ENCODE measurements at regions not wholly inside any gene's neighbourhood (a gene's known extent, or its start where the extent isn't known, plus 50 kb on each side); places are given as distances from the start of the nearest gene placed in this dataset.

DNA sequence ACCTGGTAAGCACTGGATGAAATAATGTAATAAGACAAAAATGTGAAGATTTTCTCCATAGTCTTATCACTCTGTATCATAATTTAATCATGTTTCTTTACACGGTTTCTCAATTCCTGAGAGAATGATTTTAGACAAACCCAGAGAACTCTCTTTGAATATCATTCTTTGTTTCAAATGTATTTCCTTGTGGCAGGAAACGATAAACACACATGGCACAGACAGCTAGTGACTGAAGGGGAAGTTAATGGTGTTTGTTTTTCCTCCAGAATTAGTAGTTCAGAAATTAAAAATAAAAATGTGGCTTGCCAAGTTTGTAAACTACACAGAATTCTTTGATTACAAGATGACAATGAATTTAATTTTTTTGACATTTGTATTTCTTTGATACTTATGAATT is 163.7 kb upstream of the PRPS1L1 start:
- Histone ChIP-seq H3K4me3 (ENCODE audit: low read length in 2 of 2) (no peak overlapping the region), H3K27ac (ENCODE audit: low read depth, low read length) (no peak overlapping the region), H3K27me3 (ENCODE audit: insufficient read depth, low read length) (no peaks in the 10 kb centered on the region), H3K4me1 (ENCODE audit: insufficient read depth, low read length) (no peaks in the 10 kb centered on the region), H3K36me3 (ENCODE audit: insufficient read depth, low read length) (no peaks in the 10 kb centered on the region), H3K9me3 (ENCODE audit: control insufficient read depth in 1 of 2, low read length in 2 of 2) (no peaks in the 10 kb centered on the region)
- CTCF ChIA-PET (ENCODE audit: partially characterized antibody): no interaction called here
- Mint-ChIP-seq H3K4me1 (no peaks in the 10 kb centered on the region), H3K27ac (no peak overlapping the region), H3K36me3 (no peaks in the 10 kb centered on the region), H3K4me3 (no peak overlapping the region), H3K27me3 (peaks cover 3 to 7% of the 10 kb centered on the region in 2 donors), H3K9me3 (peaks cover 0 to 5% (median 0%) of the 10 kb centered on the region in 8 donors)
- DNase-seq: no peak
- POLR2A ChIA-PET (ENCODE audit: partially characterized antibody): no interaction called here
- intact Hi-C loops (cut with micrococcal nuclease): no loop called here

GRCh38 chr7:18191862-18192625 is 164.4 kb upstream of the PRPS1L1 start:
- no peak overlapping the region for H3K27ac Mint-ChIP-seq
- H3K4me3 Mint-ChIP-seq: no peak overlapping the region

DNA sequence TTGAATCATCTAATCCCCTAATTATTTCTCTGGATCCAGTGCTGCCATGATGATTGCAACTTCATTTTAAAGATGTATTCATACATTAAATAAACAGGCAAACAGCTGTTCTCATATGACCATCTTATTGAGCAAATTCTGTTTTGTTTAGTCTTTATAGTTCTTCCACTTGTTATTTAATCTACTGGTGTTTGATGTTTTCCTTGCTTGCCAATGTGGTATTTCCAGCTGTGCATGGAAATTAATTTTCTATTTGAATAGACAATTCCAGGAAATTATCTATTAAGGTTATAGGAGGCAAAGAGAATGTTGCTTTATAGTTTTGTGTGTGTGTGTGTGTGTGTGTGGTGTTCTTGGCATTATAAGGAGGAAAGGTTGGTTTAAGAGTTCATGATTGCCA is 167.0 kb upstream of the PRPS1L1 start:
- Histone ChIP-seq H3K4me1 (ENCODE audit: insufficient read depth, low read length) (no peaks in the 10 kb centered on the region), H3K27ac (ENCODE audit: low read depth, low read length) (no peak overlapping the region), H3K36me3 (ENCODE audit: insufficient read depth, low read length) (no peaks in the 10 kb centered on the region), H3K27me3 (ENCODE audit: insufficient read depth, low read length) (no peaks in the 10 kb centered on the region), H3K4me3 (ENCODE audit: low read length in 2 of 2) (no peak overlapping the region), H3K9me3 (ENCODE audit: control insufficient read depth in 1 of 2, low read length in 2 of 2) (no peaks in the 10 kb centered on the region)
- peaks cover 0 to 2% (median 0%) of the 10 kb centered on the region in 8 donors for H3K9me3 Mint-ChIP-seq
- H3K27me3 Mint-ChIP-seq: peaks cover 0 to 9% of the 10 kb centered on the region in 2 donors
- DNase-seq: no peak
- no peak overlapping the region for H3K27ac Mint-ChIP-seq
- ChIA-PET POLR2A (ENCODE audit: partially characterized antibody) (no interaction called here), CTCF (ENCODE audit: partially characterized antibody) (no interaction called here)
- no peak overlapping the region for H3K4me3 Mint-ChIP-seq
- H3K4me1 Mint-ChIP-seq: no peaks in the 10 kb centered on the region
- no peaks in the 10 kb centered on the region for H3K36me3 Mint-ChIP-seq
- intact Hi-C loops (cut with micrococcal nuclease): no loop called here

More at GRCh38 chr7:18191862-18192625, 164.4 kb upstream of the PRPS1L1 start:
- DNase-seq: no peak
- ChIA-PET POLR2A (ENCODE audit: partially characterized antibody) (no interaction called here), CTCF (ENCODE audit: partially characterized antibody) (no interaction called here)
- intact Hi-C loops (cut with micrococcal nuclease): no loop called here
- Mint-ChIP-seq H3K27me3 (peaks cover 3 to 7% of the 10 kb centered on the region in 2 donors), H3K9me3 (peaks cover 0 to 5% (median 0%) of the 10 kb centered on the region in 8 donors), H3K4me1 (no peaks in the 10 kb centered on the region), H3K36me3 (no peaks in the 10 kb centered on the region)
- Histone ChIP-seq H3K9me3 (ENCODE audit: control insufficient read depth in 1 of 2, low read length in 2 of 2) (no peaks in the 10 kb centered on the region), H3K4me3 (ENCODE audit: low read length in 2 of 2) (no peak overlapping the region), H3K36me3 (ENCODE audit: insufficient read depth, low read length) (no peaks in the 10 kb centered on the region), H3K4me1 (ENCODE audit: insufficient read depth, low read length) (no peaks in the 10 kb centered on the region), H3K27me3 (ENCODE audit: insufficient read depth, low read length) (no peaks in the 10 kb centered on the region), H3K27ac (ENCODE audit: low read depth, low read length) (no peak overlapping the region)

GRCh38 chr7:18196638-18197037 is 169.0 kb upstream of the PRPS1L1 start:
- no peak overlapping the region for H3K27ac ChIP-seq (ENCODE audit: low read depth, low read length)
- intact Hi-C loops (cut with micrococcal nuclease): no loop called here
- no peak for DNase-seq
- no peaks in the 10 kb centered on the region for H3K4me1 Mint-ChIP-seq
- POLR2A ChIA-PET (ENCODE audit: partially characterized antibody): no interaction called here
- peaks cover 0 to 2% (median 0%) of the 10 kb centered on the region in 8 donors for H3K9me3 Mint-ChIP-seq
- no peaks in the 10 kb centered on the region for H3K27me3 ChIP-seq (ENCODE audit: insufficient read depth, low read length)
- H3K27me3 Mint-ChIP-seq: peaks cover 0 to 9% of the 10 kb centered on the region in 2 donors
- H3K36me3 ChIP-seq (ENCODE audit: insufficient read depth, low read length): no peaks in the 10 kb centered on the region
- no peaks in the 10 kb centered on the region for H3K4me1 ChIP-seq (ENCODE audit: insufficient read depth, low read length)
- no peaks in the 10 kb centered on the region for H3K9me3 ChIP-seq (ENCODE audit: control insufficient read depth in 1 of 2, low read length in 2 of 2)
- no peak overlapping the region for H3K27ac Mint-ChIP-seq
- CTCF ChIA-PET (ENCODE audit: partially characterized antibody): no interaction called here
- no peak overlapping the region for H3K4me3 ChIP-seq (ENCODE audit: low read length in 2 of 2)
- no peaks in the 10 kb centered on the region for H3K36me3 Mint-ChIP-seq
- H3K4me3 Mint-ChIP-seq: no peak overlapping the region

DNA sequence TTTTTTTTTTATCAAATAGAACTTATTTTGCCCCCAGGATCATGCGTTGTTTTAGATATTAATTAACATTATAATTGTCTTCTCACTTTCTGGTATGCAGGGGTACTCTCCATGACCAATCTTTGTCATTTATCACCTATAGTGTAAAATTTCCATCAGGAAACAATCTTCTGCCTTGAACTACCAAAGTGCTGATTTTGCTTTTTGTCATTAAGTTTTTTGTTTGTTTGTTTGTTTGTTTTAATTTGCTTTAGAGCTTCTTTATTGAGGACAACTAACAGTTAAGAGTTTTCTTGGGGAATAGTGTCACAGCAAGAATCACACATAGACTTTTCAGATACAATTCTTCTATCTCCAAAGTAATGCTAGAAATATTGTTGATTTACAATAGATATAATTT is 171.2 kb upstream of the PRPS1L1 start:
- Mint-ChIP-seq H3K36me3 (no peaks in the 10 kb centered on the region), H3K4me1 (peaks cover 7 to 11% (median 7%) of the 10 kb centered on the region in 4 donors), H3K27ac (no peak overlapping the region), H3K9me3 (peaks cover 0 to 2% (median 0%) of the 10 kb centered on the region in 8 donors), H3K27me3 (peaks cover 0 to 9% of the 10 kb centered on the region in 2 donors), H3K4me3 (no peak overlapping the region)
- ChIA-PET CTCF (ENCODE audit: partially characterized antibody) (no interaction called here), POLR2A (ENCODE audit: partially characterized antibody) (no interaction called here)
- H3K4me1 ChIP-seq (ENCODE audit: insufficient read depth, low read length): no peaks in the 10 kb centered on the region
- no peaks in the 10 kb centered on the region for H3K36me3 ChIP-seq (ENCODE audit: insufficient read depth, low read length)
- no peak for DNase-seq
- H3K27me3 ChIP-seq (ENCODE audit: insufficient read depth, low read length): no peaks in the 10 kb centered on the region
- intact Hi-C loops (cut with micrococcal nuclease): no loop called here
- H3K4me3 ChIP-seq (ENCODE audit: low read length in 2 of 2): no peak overlapping the region
- H3K9me3 ChIP-seq (ENCODE audit: control insufficient read depth in 1 of 2, low read length in 2 of 2): no peaks in the 10 kb centered on the region
- no peak overlapping the region for H3K27ac ChIP-seq (ENCODE audit: low read depth, low read length)

- no peak for DNase-seq
- H3K4me1 ChIP-seq (ENCODE audit: insufficient read depth, low read length): no peaks in the 10 kb centered on the region
- H3K4me3 ChIP-seq (ENCODE audit: low read length in 2 of 2): no peak overlapping the region
- H3K9me3 ChIP-seq (ENCODE audit: control insufficient read depth in 1 of 2, low read length in 2 of 2): no peaks in the 10 kb centered on the region
- intact Hi-C loops (cut with micrococcal nuclease): no loop called here
- Mint-ChIP-seq H3K27me3 (peaks cover 0 to 4% of the 10 kb centered on the region in 2 donors), H3K36me3 (no peaks in the 10 kb centered on the region), H3K9me3 (no peaks in the 10 kb centered on the region), H3K4me1 (peaks cover 7 to 11% (median 7%) of the 10 kb centered on the region in 4 donors), H3K27ac (no peak overlapping the region), H3K4me3 (no peak overlapping the region)
- ChIA-PET POLR2A (ENCODE audit: partially characterized antibody) (no interaction called here), CTCF (ENCODE audit: partially characterized antibody) (interaction anchor here (0.9 kb wide), 1 partner anchor 17 kb away, joined by 3 read pairs; no protein-coding TSS in a partner anchor)
- no peak overlapping the region for H3K27ac ChIP-seq (ENCODE audit: low read depth, low read length)
- H3K36me3 ChIP-seq (ENCODE audit: insufficient read depth, low read length): no peaks in the 10 kb centered on the region
- no peaks in the 10 kb centered on the region for H3K27me3 ChIP-seq (ENCODE audit: insufficient read depth, low read length)
Observed at GRCh38 chr7:18200266-18200665, 172.6 kb upstream of the PRPS1L1 start.

DNA sequence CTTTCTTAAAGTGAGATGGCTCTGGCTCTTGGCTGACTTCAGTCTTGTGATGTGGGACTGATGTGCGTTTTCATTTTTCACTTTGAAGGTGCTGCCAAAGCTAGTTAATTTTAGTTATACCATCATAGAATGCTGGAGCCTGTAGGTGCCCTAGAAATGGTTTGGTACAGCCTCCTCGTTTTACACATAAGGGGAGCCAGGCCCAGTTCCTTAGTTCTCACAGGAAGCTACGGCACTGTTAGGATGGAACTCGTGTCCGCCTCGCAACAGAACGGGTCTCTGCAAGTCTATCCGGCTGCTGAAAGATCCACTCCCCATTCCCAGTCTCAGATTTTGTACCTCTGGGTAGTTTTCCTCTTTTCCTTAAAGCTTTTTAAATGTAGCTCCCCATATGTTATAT is 173.2 kb upstream of the PRPS1L1 start:
- H3K27ac ChIP-seq (ENCODE audit: low read depth, low read length): no peak overlapping the region
- Mint-ChIP-seq H3K36me3 (no peaks in the 10 kb centered on the region), H3K27ac (no peak overlapping the region), H3K4me1 (peaks cover 7 to 11% (median 7%) of the 10 kb centered on the region in 4 donors), H3K9me3 (no peaks in the 10 kb centered on the region), H3K4me3 (no peak overlapping the region), H3K27me3 (peaks cover 0 to 4% of the 10 kb centered on the region in 2 donors)
- intact Hi-C loops (cut with micrococcal nuclease): no loop called here
- H3K4me1 ChIP-seq (ENCODE audit: insufficient read depth, low read length): no peaks in the 10 kb centered on the region
- CTCF ChIA-PET (ENCODE audit: partially characterized antibody): interaction anchor here (0.9 kb wide), 1 partner anchor 17 kb away, joined by 3 read pairs; no protein-coding TSS in a partner anchor
- no peaks in the 10 kb centered on the region for H3K9me3 ChIP-seq (ENCODE audit: control insufficient read depth in 1 of 2, low read length in 2 of 2)
- no peak for DNase-seq
- POLR2A ChIA-PET (ENCODE audit: partially characterized antibody): no interaction called here
- H3K4me3 ChIP-seq (ENCODE audit: low read length in 2 of 2): no peak overlapping the region
- H3K27me3 ChIP-seq (ENCODE audit: insufficient read depth, low read length): no peaks in the 10 kb centered on the region
- H3K36me3 ChIP-seq (ENCODE audit: insufficient read depth, low read length): no peaks in the 10 kb centered on the region
